DND-41 (cell line): ENCODE measurements at regions not wholly inside any gene's neighbourhood (a gene's known extent, or its start where the extent isn't known, plus 50 kb on each side); places are given as distances from the start of the nearest gene placed in this dataset.

Experiments
- ATAC-seq: fragments of 200-7000 bp; cut with Tn5 transposase; 3 replicates; pipeline ENCODE4 v1.9.1; 2021; ENCODE audit warnings: low read depth; ENCODE audit not compliant: insufficient read depth
- DNase-seq: peaks from one replicate; pipeline ENCODE4 v3.0.0-alpha.2; 2020
- H2AFZ ChIP-seq: 2 replicates; pipeline ENCODE4 v1.6.0; 2012; ENCODE audit warnings: low read depth, low read length
- H3K27ac ChIP-seq: 2 replicates; pipeline ENCODE4 v1.5.1; 2012; ENCODE audit warnings: low read length, inconsistent platforms
- H3K27me3 ChIP-seq: fragments of 200-600 bp; sonication (generic); 2 replicates; pipeline ENCODE4 v1.6.0; 2012; ENCODE audit warnings: low read length, mild to moderate bottlenecking, inconsistent platforms; ENCODE audit not compliant: insufficient read depth, poor library complexity
- H3K36me3 ChIP-seq: 2 replicates; pipeline ENCODE4 v1.5.1; 2012; ENCODE audit warnings: low read length, inconsistent platforms; ENCODE audit not compliant: insufficient read depth
- H3K4me1 ChIP-seq: 2 replicates; pipeline ENCODE4 v1.5.1; 2012; ENCODE audit warnings: mild to moderate bottlenecking, low read length; ENCODE audit not compliant: insufficient read depth
- H3K4me2 ChIP-seq: 2 replicates; pipeline ENCODE4 v1.6.0; 2012; ENCODE audit warnings: mild to moderate bottlenecking, moderate library complexity, low read length, inconsistent platforms; ENCODE audit not compliant: insufficient read depth
- H3K4me3 ChIP-seq, 2 experiments: fragments of 200-600 bp in 1 of 2; shearing (Covaris generic) in 1 of 2; 2 replicates each; pipeline ENCODE4 v1.5.1; 2012 to 2016; ENCODE audit warnings: inconsistent platforms in 2 of 2, low read length in 2 of 2, mild to moderate bottlenecking in 2 of 2, low read depth in 1 of 2, moderate library complexity in 1 of 2
- H3K79me2 ChIP-seq: 2 replicates; pipeline ENCODE4 v1.6.0; 2012; ENCODE audit warnings: low read length, inconsistent platforms; ENCODE audit not compliant: insufficient read depth
- H3K9ac ChIP-seq: 2 replicates; pipeline ENCODE4 v1.6.0; 2012; ENCODE audit warnings: low read depth, mild to moderate bottlenecking, inconsistent platforms, low read length, moderate library complexity
- H3K9me3 ChIP-seq: 2 replicates; pipeline ENCODE4 v1.5.1; 2012; ENCODE audit warnings: low read length, moderate library complexity, mild to moderate bottlenecking, inconsistent platforms; ENCODE audit not compliant: insufficient read depth, severe bottlenecking
- H4K20me1 ChIP-seq: 2 replicates; pipeline ENCODE4 v1.6.0; 2012; ENCODE audit warnings: low read length; ENCODE audit not compliant: insufficient read depth
- CTCF ChIP-seq: IDR thresholded peaks from 2 replicates; pipeline ENCODE4 v1.5.1; 2012; ENCODE audit warnings: borderline replicate concordance, low read length, moderate library complexity, mild to moderate bottlenecking; ENCODE audit not compliant: poor library complexity, severe bottlenecking; ENCODE audit errors: extremely low read depth
- EZH2 ChIP-seq: IDR thresholded peaks from 3 replicates; pipeline ENCODE4 v1.6.1; 2012; ENCODE audit warnings: borderline replicate concordance, low read depth, mild to moderate bottlenecking, moderate library complexity, low read length, inconsistent platforms; ENCODE audit not compliant: severe bottlenecking

GRCh38 chr6:85168146-85168545, 281.7 kb upstream of the NT5E start:
- Histone ChIP-seq H3K4me2 (no peak overlapping the region), H3K36me3 (no peaks in the 10 kb centered on the region), H3K9ac (no peak overlapping the region), H3K4me3 (no peak overlapping the region), H3K4me1 (no peaks in the 10 kb centered on the region), H3K79me2 (no peaks in the 10 kb centered on the region), H3K9me3 (no peaks in the 10 kb centered on the region), H3K27me3 (no peaks in the 10 kb centered on the region), H3K27ac (no peak overlapping the region), H2AFZ (no peak overlapping the region), H4K20me1 (no peaks in the 10 kb centered on the region)
- DNase-seq (no peak), ATAC-seq (no peak)
- TF ChIP-seq EZH2 (no peak), CTCF (no peak)

GRCh38 chr6:85166114-85166741, 283.7 kb upstream of the NT5E start:
- Histone ChIP-seq H3K79me2 (no peaks in the 10 kb centered on the region), H3K9me3 (no peaks in the 10 kb centered on the region), H3K4me1 (no peaks in the 10 kb centered on the region), H2AFZ (no peak overlapping the region), H3K36me3 (no peaks in the 10 kb centered on the region), H3K9ac (no peak overlapping the region), H3K4me2 (no peak overlapping the region), H4K20me1 (no peaks in the 10 kb centered on the region), H3K27ac (no peak overlapping the region), H3K27me3 (no peaks in the 10 kb centered on the region), H3K4me3 (no peak overlapping the region)
- ATAC-seq: no peak
- TF ChIP-seq CTCF: no peak
- no peak for TF ChIP-seq EZH2
- no peak for DNase-seq

- H3K4me3 ChIP-seq: no peak overlapping the region
- H4K20me1 ChIP-seq: no peaks in the 10 kb centered on the region
- H2AFZ ChIP-seq: no peak overlapping the region
- TF ChIP-seq EZH2 (no peak), CTCF (no peak)
- ATAC-seq (no peak), DNase-seq (no peak)
- H3K9me3 ChIP-seq: no peaks in the 10 kb centered on the region
- no peaks in the 10 kb centered on the region for H3K36me3 ChIP-seq
- no peak overlapping the region for H3K4me2 ChIP-seq
- no peak overlapping the region for H3K27ac ChIP-seq
- no peak overlapping the region for H3K9ac ChIP-seq
- H3K4me1 ChIP-seq: no peaks in the 10 kb centered on the region
- H3K27me3 ChIP-seq: no peaks in the 10 kb centered on the region
- H3K79me2 ChIP-seq: no peaks in the 10 kb centered on the region
Measured at GRCh38 chr6:85163156-85164080, 286.5 kb upstream of the NT5E start.
